Cardiac septum (tissue), 1 donor: ENCODE measurements at regions not wholly inside any gene's neighbourhood (a gene's known extent, or its start where the extent isn't known, plus 50 kb on each side); places are given as distances from the start of the nearest gene placed in this dataset.
"Not testable (repeated sequence)": the region's sequence is repeated elsewhere in the genome, so short reads cannot be mapped to it uniquely, and the experiment has no call there.

Source experiments
- DNase-seq: peaks from one replicate; pipeline ENCODE4 v3.0.0-alpha.2; 2020; ENCODE audit warnings: low spot score
- intact Hi-C: fragments of 100-400 bp; cut with DNase I; formaldehyde crosslinking; loops from one replicate; pipeline ENCODE4 v1.14.0; 2022
- donor health status: DM: no; HTN: no; CAD: no.

- intact Hi-C loops: no loop called here
- DNase-seq: no peak
Observed at GRCh38 chr12:65664715-65665250, 159.5 kb upstream of the HMGA2 start.

GRCh38 chr12:65665817-65666216 lies 158.5 kb upstream of the HMGA2 start:
- DNase-seq: no peak
- intact Hi-C loops: no loop called here

DNA sequence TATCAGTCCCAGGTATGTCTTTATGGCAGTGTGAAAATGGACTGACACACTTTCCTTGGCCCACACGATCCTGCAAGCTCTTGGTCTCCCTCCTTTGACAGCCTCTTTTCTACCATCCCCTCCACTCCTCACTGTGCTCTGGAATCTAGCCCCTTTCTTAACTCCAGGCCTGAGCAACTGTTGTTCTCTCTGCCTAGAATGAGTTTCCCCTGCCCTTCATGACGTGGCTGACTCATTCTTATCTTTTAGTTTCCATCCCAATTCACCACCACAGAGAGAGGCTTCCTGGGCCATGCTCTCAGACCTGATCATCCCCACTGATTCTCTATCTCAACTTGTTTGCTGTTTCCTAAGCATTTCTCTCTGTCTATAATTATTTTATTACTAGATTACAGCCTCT lies 157.4 kb upstream of the HMGA2 start:
- intact Hi-C loops: no loop called here
- DNase-seq: no peak

- DNase-seq: no peak
Observed at GRCh38 chr12:65667932-65668331, 156.4 kb upstream of the HMGA2 start.

GRCh38 chr12:65668981-65669695 lies 155.1 kb upstream of the HMGA2 start:
- no peak for DNase-seq
- intact Hi-C loops: no loop called here

More at GRCh38 chr12:65667932-65668331, 156.4 kb upstream of the HMGA2 start:
- intact Hi-C loops: no loop called here

GRCh38 chr12:65670775-65671174 lies 153.5 kb upstream of the HMGA2 start:
- intact Hi-C loops: no loop called here
- DNase-seq: no peak

DNA sequence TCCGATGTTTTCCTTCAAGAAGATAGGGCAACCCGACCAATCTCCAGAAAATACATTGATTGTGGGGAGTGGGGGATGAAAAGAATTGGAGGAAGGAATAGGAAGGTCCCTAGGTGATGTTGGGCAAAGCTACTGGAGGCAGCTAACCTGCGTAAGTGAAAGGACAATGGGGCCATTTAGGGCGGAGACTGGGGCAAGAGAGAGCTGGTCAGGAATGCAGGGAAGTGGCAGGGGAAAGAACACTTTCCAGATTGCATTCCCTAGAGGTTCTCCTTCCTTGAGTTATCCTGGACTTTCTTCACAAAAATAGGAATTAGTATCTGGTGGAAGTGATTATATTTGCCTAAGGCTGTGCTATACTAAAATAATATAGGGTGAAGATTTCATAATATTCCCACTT lies 151.8 kb upstream of the HMGA2 start:
- no peak for DNase-seq
- intact Hi-C loops: no loop called here

GRCh38 chr12:65673156-65673690 lies 151.1 kb upstream of the HMGA2 start:
- intact Hi-C loops: no loop called here
- DNase-seq: no peak

- intact Hi-C loops: no loop called here
- DNase-seq: no peak
Observed at GRCh38 chr12:65673732-65674131, 150.6 kb upstream of the HMGA2 start.

DNA sequence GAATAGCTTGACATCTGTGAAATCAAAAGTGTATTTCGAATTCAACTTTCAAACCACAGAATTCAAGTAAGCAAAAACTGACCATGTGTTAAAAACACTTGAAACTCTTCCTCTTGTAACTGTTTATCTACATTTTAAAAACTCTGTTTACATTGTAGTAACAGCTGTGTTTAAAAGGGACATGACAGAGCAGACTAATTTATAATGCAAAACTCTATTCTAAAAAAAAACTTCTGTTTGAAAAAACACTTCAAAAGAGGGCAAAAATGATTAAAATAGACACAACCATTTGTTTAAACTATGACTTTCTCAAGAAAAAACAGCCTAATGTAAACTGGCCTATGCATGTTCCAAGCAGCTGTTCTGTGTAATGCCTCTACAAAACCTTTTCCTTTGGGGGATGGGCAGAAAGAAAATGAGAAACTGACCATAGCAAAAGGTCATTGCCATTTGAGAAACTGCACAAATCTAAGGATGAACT lies 149.1 kb upstream of the HMGA2 start:
- no peak for DNase-seq
- intact Hi-C loops: no loop called here

GRCh38 chr12:65678172-65678571 lies 146.1 kb upstream of the HMGA2 start:
- intact Hi-C loops, DNase-seq: not testable (repeated sequence)

GRCh38 chr12:65681226-65681625 lies 143.1 kb upstream of the HMGA2 start:
- intact Hi-C loops: no loop called here
- DNase-seq: no peak

DNA sequence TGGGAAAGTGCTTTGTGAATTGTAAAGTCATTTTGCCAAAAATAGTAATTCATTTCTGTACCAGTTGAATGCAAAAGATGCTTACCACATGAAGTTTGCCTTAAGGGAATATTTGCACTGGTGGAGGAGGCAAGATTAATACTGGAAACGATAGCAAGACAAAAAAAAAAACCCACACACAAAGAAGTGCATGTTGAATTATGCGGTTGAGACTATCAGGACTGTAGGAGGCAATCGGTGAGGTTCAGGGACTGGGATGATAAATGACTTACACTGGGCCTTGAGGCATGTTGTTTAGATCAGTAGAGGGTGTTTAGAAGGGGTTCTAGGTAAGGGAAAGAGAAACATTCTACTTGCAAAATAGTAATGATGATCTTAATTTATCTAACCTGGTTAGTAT lies 142.2 kb upstream of the HMGA2 start:
- no peak for DNase-seq
- intact Hi-C loops: no loop called here

DNA sequence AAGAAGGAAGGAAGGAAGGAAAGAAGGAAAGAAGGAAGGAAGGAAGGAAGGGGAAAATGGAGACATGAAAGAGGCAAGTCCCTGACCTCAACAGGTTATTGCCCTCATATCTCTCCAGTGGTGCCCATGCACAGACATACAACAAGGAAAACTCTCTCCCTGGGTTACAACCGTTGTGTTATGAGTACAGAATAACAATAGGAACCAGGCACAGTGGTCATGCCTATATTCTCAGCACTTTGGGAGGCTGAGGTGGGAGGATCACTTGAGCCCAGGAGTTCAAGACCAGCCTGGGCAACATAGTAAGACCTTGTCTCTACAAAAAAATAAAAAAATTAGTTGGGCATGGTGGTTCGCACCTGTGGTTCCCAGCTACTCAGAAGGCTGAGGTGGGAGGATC lies 139.4 kb upstream of the HMGA2 start:
- DNase-seq: no peak
- intact Hi-C loops: loop anchor here (5.0 kb wide), 1 partner anchor 128 kb away; no protein-coding TSS in a partner anchor

DNA sequence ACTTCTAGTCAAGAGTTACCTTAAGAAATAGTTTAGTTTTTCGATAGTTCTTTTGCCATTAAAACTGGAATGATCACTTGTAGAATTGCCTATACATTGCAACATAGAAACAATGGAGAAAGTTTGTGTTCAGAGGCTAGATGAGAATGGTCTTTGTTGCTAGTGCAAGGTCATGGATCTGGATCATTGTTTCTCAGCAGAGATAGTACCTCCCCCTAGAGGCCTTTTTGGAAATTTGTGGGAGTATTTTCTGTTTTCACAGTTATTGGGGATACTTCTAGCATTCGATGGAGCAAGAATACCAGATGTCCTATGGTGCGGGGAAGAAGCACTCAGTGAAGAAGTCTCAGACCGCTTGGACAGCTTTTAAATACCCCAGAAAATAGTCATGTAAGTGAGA lies 138.8 kb upstream of the HMGA2 start:
- intact Hi-C loops: loop anchor here (5.0 kb wide), 1 partner anchor 128 kb away; no protein-coding TSS in a partner anchor
- no peak for DNase-seq

DNA sequence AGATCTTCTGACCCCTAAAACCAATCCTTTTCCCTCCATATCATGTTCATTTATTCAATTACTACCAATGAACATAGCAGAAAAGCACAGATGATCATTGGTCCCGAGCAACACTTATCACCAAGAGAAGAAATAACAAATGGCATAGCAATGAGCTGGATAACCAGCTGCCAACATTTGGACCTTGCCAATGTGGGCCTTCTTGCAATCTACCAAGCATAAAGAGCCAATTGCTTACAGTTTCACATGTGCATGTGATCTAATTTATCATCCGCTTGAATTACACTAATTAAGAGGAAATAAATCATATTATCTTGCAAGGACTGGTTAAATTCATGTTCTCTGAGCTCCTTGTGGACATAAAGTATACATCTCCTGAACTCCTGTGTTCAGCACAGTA lies 134.8 kb upstream of the HMGA2 start:
- intact Hi-C loops: loop anchor here (5.0 kb wide), 1 partner anchor 132 kb away; no protein-coding TSS in a partner anchor
- no peak for DNase-seq

DNA sequence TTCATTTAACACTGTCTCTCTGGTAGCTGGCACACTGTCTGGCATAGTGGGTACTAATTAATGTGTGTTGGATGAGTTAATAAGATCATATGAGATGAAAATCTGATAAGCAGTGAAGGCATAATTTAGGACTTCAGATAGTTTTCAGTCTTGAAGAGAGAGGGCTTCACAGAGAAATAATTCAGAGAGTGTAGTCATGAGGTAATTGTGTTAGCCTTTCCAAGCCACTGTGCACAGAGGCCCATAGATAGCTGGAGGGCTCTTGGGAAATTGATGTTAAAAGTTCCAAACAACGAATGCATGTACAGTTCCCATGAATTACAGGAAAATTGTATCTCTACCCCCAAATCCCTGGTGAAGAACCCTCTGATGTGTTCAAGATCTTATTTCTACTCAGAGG lies 133.8 kb upstream of the HMGA2 start:
- intact Hi-C loops: no loop called here

DNA sequence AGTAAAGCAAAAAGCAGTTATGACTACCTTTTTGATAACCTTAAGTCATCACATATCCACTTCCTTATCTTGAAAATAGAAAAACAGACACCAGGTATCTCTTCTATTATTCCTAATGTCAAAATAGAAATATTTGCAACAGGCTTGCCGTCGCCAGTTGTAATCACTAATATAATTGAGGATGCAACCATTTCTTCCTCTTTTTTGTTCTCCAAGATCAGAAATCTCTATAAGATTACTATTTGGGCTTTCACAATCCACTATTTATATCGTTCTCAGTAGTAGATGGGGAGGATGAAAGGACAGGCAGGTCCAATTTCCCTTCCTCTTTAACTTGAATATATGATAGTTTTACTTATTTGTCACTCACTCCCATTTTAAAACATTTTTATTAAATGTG lies 130.2 kb upstream of the HMGA2 start:
- intact Hi-C loops: no loop called here
- DNase-seq: no peak

More for the DNA sequence above, 133.8 kb upstream of the HMGA2 start:
- no peak for DNase-seq

DNA sequence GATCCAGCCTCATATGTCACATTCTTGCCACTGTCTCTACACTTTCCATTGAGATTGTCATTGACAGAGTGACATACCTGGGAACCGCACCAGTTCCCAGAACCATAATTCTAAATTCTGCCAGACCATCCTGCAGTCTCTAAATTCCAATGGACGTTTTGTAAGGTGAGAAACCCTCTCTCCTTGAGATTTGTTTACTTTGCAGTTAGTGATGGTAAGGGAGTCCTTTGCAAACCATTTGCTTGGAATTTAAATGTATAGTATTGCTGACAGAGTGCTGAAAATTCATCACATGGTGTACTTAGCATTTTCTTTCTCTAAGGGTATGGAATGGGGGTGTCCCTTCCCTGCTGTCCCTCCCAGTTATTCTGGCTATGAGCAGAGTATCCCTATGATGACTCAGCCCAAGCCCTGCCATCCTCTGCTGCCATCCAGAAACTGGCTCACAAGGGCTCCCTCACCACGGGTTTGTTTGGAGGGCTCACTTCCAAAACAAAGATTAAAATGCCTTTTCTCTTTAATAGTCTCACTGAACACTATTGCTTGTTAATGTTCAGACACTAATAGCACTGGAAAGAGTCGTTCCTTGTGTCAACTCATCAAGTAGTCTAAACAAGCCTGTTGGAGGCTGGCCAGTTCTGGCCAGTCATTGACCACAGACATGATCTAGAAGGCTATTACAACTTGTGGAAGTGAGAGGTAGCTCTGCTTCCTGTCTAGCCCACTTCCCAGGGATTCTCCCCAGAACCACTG lies 129.0 kb upstream of the HMGA2 start:
- DNase-seq: peak; percentile 79
- intact Hi-C loops: no loop called here

DNA sequence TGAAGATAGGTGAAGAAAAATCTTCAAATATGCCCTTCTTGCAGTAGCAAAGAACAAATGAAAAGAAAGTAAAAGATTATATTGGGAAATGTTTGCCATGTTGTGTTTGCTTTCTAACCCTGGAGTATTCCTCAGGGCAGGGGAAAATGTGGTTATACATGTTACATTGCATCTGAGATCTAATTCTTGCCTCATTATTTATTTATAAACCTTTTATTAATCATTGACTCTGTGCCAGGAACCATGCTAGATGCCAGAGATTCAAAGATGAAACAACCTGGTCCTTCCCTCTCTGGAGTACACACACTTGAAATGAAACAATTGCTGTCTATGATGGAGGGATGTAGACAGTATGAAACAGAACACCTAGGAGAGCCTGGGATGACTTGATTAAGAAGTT lies 128.1 kb upstream of the HMGA2 start:
- DNase-seq: no peak
- intact Hi-C loops: no loop called here
